Prostate gland (tissue), 2 donors: ENCODE measurements at regions not wholly inside any gene's neighbourhood (a gene's known extent, or its start where the extent isn't known, plus 50 kb on each side); places are given as distances from the start of the nearest gene placed in this dataset.

Source experiments
- DNase-seq: peaks from one replicate; pipeline ENCODE4 v3.0.0-alpha.2; 2019; ENCODE audit warnings: low spot score
- H3K27ac ChIP-seq, 2 donors: fragments of 200-600 bp; sonication (generic); 2 replicates each; pipeline ENCODE4 v1.5.1; 2017 to 2019
- H3K27me3 ChIP-seq: fragments of 200-600 bp; sonication (generic); replicated peaks from 2 replicates; pipeline ENCODE4 v1.5.1; 2019; ENCODE audit not compliant: insufficient read depth
- H3K36me3 ChIP-seq, 2 donors: fragments of 200-600 bp; sonication (generic); 1 replicate in 1 of 2; 2 replicates in 1 of 2; pipeline versions ENCODE4 v1.5.1 to v1.8.1; 2017 to 2019
- H3K4me1 ChIP-seq: fragments of 200-600 bp; sonication (generic); replicated peaks from 2 replicates; pipeline ENCODE4 v1.5.1; 2019
- H3K4me3 ChIP-seq, 2 donors: fragments of 200-600 bp; sonication (generic); 2 replicates each; pipeline ENCODE4 v1.5.1; 2017 to 2019
- H3K9me3 ChIP-seq: fragments of 200-600 bp; sonication (generic); 2 replicates; pipeline ENCODE4 v1.5.1; 2017
- POLR2A ChIP-seq: fragments of 450-650 bp; IDR thresholded peaks from one replicate; pipeline ENCODE4 v1.6.1; 2016; ENCODE audit warnings: antibody characterized with exemption, mild to moderate bottlenecking
- POLR2AphosphoS5 ChIP-seq: sonication (generic); formaldehyde crosslinking; IDR thresholded peaks from one replicate; pipeline ENCODE4 v1.6.1; 2017; ENCODE audit warnings: antibody characterized with exemption
- WGBS: methylation state at CpG from one replicate; pipeline ENCODE4 v1.1.5; 2018; 5-methylcytosine and 5-hydroxymethylcytosine counted together
- intact Hi-C: fragments of 100-400 bp; cut with DNase I; formaldehyde crosslinking; loops from one replicate; pipeline ENCODE4 v1.14.2; 2022
- TF ChIP-seq, protein P1 (sequence below), 4 experiments: fragments of 200-600 bp in 2 of 4; fragments of 450-650 bp in 2 of 4; sonication (generic) in 2 of 4; IDR thresholded peaks; 1 replicate in 3 of 4; 2 replicates in 1 of 4; pipeline ENCODE4 v1.5.1; 2016 to 2019; ENCODE audit warnings: antibody characterized with exemption in 4 of 4, mild to moderate bottlenecking in 2 of 4, moderate library complexity in 2 of 4

DNA sequence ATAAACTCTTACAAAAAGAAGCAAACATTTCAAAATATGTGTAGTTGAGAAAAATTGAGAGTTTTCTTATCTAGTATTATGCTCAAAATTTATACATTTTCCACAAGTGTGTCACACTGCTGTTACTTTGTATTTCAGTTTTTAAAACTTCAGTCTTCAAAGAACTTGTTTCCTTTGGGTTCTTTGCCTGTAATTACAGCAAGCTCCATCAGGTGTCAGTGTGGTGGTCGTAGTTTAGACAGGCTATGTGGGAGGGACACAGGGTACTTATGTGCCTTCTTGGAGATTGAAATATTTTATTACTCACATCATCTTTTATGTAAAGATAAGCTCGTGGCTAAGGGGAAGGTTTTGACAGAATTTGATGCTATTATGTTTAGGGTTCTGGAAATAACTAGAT lies 360.5 kb downstream of the FGFR2 start:
- WGBS = 93% methylated on average over 2 of the region's 2 CpGs
- DNase-seq = no peak
- Histone ChIP-seq H3K27me3 (no peaks in the 10 kb centered on the region), H3K27ac (no peak overlapping the region), H3K4me3 (no peak overlapping the region), H3K9me3 (no peaks in the 10 kb centered on the region), H3K4me1 (no peaks in the 10 kb centered on the region), H3K36me3 (no peaks in the 10 kb centered on the region)
- no peak for TF ChIP-seq POLR2AphosphoS5
- no peak for TF ChIP-seq POLR2A
- TF ChIP-seq, protein P1, sequence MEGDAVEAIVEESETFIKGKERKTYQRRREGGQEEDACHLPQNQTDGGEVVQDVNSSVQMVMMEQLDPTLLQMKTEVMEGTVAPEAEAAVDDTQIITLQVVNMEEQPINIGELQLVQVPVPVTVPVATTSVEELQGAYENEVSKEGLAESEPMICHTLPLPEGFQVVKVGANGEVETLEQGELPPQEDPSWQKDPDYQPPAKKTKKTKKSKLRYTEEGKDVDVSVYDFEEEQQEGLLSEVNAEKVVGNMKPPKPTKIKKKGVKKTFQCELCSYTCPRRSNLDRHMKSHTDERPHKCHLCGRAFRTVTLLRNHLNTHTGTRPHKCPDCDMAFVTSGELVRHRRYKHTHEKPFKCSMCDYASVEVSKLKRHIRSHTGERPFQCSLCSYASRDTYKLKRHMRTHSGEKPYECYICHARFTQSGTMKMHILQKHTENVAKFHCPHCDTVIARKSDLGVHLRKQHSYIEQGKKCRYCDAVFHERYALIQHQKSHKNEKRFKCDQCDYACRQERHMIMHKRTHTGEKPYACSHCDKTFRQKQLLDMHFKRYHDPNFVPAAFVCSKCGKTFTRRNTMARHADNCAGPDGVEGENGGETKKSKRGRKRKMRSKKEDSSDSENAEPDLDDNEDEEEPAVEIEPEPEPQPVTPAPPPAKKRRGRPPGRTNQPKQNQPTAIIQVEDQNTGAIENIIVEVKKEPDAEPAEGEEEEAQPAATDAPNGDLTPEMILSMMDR (IDR thresholded peaks at IDR 0.05) = no peak
- intact Hi-C loops = no loop called here

DNA sequence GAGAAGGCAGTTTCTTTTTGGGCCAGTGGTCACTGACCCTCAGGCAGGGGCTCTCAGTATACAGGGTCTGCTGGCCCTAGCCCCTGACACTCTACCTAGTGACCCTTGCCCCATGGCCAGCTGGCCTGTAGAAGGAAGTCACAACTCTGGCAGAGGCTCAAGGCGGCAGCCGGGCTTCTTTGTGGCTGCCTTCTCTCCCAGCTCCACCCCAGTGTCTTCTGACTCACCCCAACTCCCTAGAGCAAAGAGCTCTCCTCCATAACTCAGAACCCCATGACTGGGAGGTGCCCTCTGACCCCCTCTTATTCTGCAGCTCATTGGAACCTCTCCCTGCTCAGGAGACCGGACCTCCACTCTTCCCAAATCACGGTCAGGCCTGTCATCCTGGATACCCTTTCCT lies 358.2 kb downstream of the FGFR2 start:
- H3K4me1 ChIP-seq = no peaks in the 10 kb centered on the region
- no peaks in the 10 kb centered on the region for H3K27me3 ChIP-seq
- no peak for DNase-seq
- TF ChIP-seq, protein P1 (IDR thresholded peaks at IDR 0.05) = no peak
- TF ChIP-seq POLR2A = no peak
- 90% methylated on average over 4 of the region's 4 CpGs for WGBS
- intact Hi-C loops = no loop called here
- H3K36me3 ChIP-seq = no peaks in the 10 kb centered on the region
- H3K4me3 ChIP-seq = no peak overlapping the region
- no peaks in the 10 kb centered on the region for H3K9me3 ChIP-seq
- H3K27ac ChIP-seq = no peak overlapping the region

DNA sequence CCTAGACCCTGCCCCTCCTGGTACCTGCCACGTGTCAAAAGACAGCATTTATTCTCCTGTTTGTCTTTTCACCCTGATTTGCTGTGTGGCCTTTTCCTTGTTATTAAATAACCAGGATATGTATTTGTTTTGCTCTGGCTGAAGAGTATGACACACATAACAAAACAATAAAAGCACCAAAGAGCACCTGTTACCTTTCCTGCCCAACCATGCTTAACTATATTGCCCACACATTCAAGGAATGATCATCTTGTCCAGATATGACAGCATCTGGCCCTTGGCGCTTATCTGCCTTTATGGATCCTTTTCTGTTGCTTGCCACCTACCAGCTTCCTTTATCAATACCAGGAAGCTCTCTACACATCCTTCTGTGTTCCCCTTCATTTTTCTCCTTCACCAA lies 357.7 kb downstream of the FGFR2 start:
- Histone ChIP-seq H3K4me3 (no peak overlapping the region), H3K9me3 (no peaks in the 10 kb centered on the region), H3K27me3 (no peaks in the 10 kb centered on the region), H3K4me1 (peaks cover 2% of the 10 kb centered on the region), H3K36me3 (no peaks in the 10 kb centered on the region), H3K27ac (no peak overlapping the region)
- TF ChIP-seq, protein P1 (IDR thresholded peaks at IDR 0.05) = no peak
- TF ChIP-seq POLR2A (no peak), POLR2AphosphoS5 (no peak)
- DNase-seq = no peak
- WGBS = 87% methylated on average over 2 of the region's 2 CpGs
- intact Hi-C loops = no loop called here

DNA sequence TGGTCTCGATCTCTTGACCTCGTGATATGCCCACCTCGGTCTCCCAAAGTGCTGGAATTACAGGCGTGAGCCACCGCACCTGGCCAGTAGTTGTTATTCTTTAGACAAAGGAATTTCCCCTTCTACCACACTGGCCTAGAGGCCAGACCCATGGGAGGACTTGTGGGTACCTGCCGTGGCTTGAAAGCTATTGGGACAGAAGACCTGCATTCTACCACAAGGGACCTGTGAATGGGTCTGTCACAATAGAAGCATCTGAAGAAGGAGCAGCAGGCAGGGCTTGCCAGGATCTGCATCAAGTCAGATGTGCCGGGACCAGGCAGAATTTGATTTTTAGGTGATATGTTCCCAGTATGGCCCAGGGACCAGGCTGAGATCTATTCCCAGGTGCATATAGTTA lies 356.9 kb downstream of the FGFR2 start:
- intact Hi-C loops = no loop called here
- no peaks in the 10 kb centered on the region for H3K36me3 ChIP-seq
- WGBS = 93% methylated on average over 7 of the region's 7 CpGs
- no peak overlapping the region for H3K27ac ChIP-seq
- no peak overlapping the region for H3K4me3 ChIP-seq
- no peaks in the 10 kb centered on the region for H3K9me3 ChIP-seq
- TF ChIP-seq, protein P1 (IDR thresholded peaks at IDR 0.05) = no peak
- no peak for TF ChIP-seq POLR2AphosphoS5
- TF ChIP-seq POLR2A = no peak
- H3K27me3 ChIP-seq = no peaks in the 10 kb centered on the region
- DNase-seq = no peak
- H3K4me1 ChIP-seq = peaks cover 9% of the 10 kb centered on the region

DNA sequence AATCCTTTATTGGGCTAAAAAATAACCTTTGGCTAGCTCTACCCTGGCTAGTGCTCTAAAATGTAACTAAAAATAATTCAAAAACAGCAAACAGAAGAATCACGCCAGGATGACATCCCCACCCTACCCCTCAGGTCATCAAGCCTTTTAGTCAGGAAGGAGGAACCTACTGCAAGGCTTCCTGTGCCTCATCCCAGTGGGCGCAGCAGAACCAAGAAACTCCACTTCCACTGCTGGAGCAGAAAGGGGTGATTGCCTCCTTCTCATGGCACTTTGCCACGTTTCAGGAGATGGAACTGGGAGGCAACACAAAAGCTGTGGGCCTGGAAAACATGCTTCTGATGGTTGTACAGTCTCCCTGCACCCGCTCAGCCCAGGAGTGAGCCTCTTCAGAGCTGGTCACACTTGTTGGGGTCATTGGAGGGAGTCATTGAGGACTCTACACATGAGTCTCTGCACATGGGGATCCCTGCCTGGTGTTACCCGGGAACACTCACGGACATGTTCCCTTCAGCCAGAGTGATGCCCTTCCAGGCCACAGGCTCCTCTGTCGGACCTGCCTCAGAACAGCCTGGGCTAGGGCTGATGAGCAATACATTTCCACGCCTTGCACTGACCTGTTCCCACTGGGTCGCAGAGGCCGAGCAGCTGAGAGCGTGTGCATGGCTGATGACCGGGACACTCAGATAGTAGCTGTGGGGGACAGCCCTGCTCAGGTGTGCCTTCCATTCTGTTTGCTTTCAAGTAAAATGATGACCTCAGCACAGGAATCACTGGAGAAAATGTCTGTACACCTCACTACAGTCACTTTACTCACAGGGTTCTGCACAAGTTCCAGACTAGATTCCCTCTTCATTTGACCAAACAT lies 355.3 kb downstream of the FGFR2 start:
- Histone ChIP-seq H3K36me3 (no peaks in the 10 kb centered on the region), H3K4me3 (no peak overlapping the region), H3K27me3 (no peaks in the 10 kb centered on the region), H3K9me3 (no peaks in the 10 kb centered on the region), H3K27ac (no peak overlapping the region), H3K4me1 (peaks cover 10% of the 10 kb centered on the region)
- no peak for DNase-seq
- 89% methylated on average over 12 of the region's 12 CpGs for WGBS
- intact Hi-C loops = no loop called here
- TF ChIP-seq, protein P1 (IDR thresholded peaks at IDR 0.05) = no peak
- TF ChIP-seq POLR2AphosphoS5 = no peak
- no peak for TF ChIP-seq POLR2A
